GM12891 (cell line): ENCODE measurements at regions not wholly inside any gene's neighbourhood (a gene's known extent, or its start where the extent isn't known, plus 50 kb on each side); places are given as distances from the start of the nearest gene placed in this dataset.

ENCODE experiments used
- PAX5 ChIP-seq: IDR thresholded peaks from 2 replicates; pipeline ENCODE4 v1.6.1; 2011; ENCODE audit warnings: low read length, moderate library complexity, mild to moderate bottlenecking; ENCODE audit not compliant: insufficient read depth, severe bottlenecking
- POLR2A ChIP-seq: IDR thresholded peaks from 2 replicates; pipeline ENCODE4 v1.6.1; 2011; ENCODE audit warnings: low read depth, low read length, control low read depth
- POLR2AphosphoS5 ChIP-seq: IDR thresholded peaks from 2 replicates; pipeline ENCODE4 v1.6.1; 2011; ENCODE audit warnings: low read depth, low read length, control low read depth
- SPI1 ChIP-seq: IDR thresholded peaks from 2 replicates; pipeline ENCODE4 v1.6.1; 2011; ENCODE audit warnings: low read depth, low read length, control low read depth
- TAF1 ChIP-seq: IDR thresholded peaks from 2 replicates; pipeline ENCODE4 v1.6.1; 2011; ENCODE audit warnings: low read depth, low read length, control low read depth

DNA sequence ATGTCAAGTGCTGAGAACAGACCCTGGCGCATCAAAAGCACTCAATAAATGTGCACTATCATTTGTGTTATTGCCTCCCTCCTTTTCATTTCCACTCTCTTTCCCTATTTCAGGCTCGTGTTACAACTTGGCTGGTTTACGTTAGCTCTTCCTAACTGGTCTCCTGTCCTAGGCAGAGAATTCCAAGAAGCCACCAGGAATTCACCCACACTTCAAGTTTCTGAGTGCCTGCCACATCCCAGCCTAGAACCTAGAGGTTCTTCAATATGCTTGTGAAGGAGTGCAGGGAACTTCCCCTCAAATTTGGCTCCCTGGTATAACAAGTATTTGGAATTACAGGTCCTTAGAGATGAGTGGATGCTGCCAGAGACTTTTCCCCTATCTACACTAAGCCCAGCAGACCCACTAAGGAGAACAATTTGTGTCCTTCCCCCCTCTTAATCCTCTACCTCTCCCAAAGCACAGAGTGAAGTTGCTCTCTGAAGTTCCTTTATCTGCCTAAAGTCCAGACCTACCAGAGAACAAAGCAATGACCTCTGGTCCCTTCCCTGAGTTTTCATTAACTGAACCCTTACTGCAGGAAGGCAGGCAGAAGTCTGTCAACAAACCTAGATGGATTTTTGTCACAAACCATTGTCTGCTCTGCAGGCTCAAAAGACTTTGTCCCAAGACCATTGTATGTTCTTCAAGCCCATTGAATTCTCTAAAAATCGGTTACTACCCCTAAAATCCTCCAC, 201.6 kb upstream of the JARID2 start:
- TF ChIP-seq TAF1 (no peak), POLR2A (no peak), POLR2AphosphoS5 (no peak), SPI1 (no peak), PAX5 (no peak)
